ENCODE measurements at regions not wholly inside any gene's neighbourhood (a gene's known extent, or its start where the extent isn't known, plus 50 kb on each side); places are given as distances from the start of the nearest gene placed in this dataset.

DNA sequence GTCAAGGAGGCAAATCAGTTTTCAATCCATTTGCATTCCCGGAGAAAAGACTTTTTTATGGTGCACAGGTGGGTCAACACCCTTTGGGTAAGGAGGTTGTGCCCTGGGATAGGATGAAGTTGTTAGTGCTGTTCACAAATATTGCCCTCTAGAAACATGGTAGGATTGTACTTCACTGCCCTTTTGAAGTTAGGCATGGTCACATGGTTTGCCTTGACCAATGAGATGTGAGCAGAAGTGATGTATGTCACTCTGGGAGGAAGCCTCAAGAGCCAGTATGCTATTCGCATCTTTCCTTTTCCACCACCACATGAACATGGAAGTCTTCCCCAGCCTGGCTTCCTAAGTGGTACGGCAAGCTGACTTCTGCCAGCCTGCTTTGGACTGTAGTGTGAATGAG, 182.7 kb downstream of the TMX1 start:
- DNase-seq (ENCODE audit: insufficient read length, low spot score), result no peak
- FAIRE-seq, result no peak
- TF ChIP-seq, protein P1, sequence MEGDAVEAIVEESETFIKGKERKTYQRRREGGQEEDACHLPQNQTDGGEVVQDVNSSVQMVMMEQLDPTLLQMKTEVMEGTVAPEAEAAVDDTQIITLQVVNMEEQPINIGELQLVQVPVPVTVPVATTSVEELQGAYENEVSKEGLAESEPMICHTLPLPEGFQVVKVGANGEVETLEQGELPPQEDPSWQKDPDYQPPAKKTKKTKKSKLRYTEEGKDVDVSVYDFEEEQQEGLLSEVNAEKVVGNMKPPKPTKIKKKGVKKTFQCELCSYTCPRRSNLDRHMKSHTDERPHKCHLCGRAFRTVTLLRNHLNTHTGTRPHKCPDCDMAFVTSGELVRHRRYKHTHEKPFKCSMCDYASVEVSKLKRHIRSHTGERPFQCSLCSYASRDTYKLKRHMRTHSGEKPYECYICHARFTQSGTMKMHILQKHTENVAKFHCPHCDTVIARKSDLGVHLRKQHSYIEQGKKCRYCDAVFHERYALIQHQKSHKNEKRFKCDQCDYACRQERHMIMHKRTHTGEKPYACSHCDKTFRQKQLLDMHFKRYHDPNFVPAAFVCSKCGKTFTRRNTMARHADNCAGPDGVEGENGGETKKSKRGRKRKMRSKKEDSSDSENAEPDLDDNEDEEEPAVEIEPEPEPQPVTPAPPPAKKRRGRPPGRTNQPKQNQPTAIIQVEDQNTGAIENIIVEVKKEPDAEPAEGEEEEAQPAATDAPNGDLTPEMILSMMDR (IDR thresholded peaks at IDR 0.05; ENCODE audit: insufficient read depth, missing control alignments), result no peak

DNA sequence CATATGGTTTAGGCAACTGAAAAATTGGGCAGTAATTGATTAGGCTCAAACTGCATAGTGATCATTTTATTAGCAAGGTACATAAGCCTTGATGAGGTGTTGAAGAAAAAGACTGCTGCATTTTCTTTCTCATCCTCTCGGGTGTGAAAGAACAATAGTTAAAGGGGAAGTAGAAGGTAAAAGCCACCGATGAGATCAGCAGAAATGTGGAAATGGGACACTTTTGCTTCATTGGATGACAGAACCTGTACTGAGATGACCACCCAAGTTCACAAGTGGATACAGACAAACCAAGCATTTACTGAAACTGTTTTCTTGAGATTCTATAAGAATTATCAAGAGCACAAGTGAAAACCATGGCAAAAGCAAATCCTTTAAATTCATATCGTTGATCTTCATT, 184.0 kb downstream of the TMX1 start:
- TF ChIP-seq, protein P1 (IDR thresholded peaks at IDR 0.05; ENCODE audit: insufficient read depth, missing control alignments), result no peak
- no peak for DNase-seq (ENCODE audit: insufficient read length, low spot score)

DNA sequence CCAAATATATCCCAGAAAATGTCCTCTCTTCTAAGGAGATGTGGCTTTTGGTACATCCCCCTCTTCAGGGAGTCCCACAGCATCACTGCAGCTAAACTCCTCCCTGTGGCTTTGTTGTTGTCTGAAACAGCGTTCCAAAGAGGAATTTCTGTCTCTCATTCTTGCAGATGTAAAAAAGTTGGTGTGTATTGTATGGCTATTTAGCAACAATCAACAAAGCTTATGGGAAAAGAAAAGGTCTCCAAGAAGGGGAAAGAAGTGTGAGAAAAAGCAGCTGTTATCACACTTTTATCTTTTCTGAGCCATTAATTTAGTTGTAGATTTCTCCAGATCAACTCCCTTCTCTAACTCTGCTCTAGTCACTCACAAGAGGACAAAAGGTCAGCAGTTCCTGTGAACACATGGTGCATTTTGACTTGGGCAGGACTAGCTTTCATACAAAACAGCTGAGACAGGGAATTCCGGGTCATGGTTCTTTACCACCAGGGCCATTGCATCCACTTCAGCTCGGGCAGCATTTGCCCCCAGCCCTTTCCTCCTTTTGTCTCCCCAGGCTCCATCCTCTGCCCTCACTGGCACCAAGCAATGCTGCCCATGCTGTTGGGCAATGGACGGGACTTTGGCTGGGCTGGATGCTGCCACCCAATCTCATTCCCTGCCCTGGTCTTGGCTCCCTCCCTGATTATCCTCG, 184.7 kb downstream of the TMX1 start:
- TF ChIP-seq, protein P1 (IDR thresholded peaks at IDR 0.05; ENCODE audit: insufficient read depth, missing control alignments), result no peak
- FAIRE-seq, result no peak

More for the DNA sequence above, 184.0 kb downstream of the TMX1 start:
- FAIRE-seq, result no peak

DNA sequence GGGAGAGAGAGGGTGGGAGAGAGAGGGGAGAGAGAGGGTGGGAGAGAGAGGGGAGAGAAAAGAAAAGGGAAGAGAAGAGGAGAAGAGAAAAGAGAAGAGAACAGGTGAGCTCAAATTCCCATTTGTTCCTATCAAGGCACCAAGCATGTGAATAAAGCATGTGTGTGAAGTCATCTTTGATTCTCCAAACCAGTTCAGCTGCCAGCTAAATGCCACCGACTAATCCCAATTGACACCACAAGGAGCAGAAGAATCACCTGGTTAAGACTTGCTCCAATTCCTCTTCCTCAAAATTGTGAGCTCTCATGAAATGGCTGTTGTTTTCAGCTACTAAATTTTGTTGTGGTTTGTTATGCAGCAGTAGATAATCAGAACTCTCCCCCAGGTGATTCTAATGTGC, 188.9 kb downstream of the TMX1 start:
- FAIRE-seq (no peak), DNase-seq (ENCODE audit: insufficient read length, low spot score) (no peak)
- TF ChIP-seq, protein P1 (IDR thresholded peaks at IDR 0.05; ENCODE audit: insufficient read depth, missing control alignments), result no peak

More for the DNA sequence above, 184.7 kb downstream of the TMX1 start:
- DNase-seq (ENCODE audit: insufficient read length, low spot score), result no peak

DNA sequence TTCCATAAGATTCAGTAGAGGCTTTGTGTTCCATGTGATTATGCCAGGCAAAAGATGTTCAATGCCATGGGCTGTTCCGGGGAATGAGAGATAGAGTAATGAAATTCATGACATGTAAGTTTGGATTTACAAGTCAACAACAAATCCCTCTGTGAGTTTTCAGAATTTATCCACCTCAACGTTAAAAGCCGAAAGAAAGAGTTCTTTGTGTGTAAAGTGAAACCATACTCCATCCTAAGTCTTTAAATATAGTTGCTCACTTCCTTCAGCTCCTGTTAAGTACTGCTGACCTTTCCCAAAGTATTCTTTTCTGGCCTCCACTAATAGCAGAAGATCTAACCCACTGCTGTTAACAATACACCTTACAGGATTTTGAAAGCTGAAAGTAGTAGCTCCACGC, 190.0 kb downstream of the TMX1 start:
- FAIRE-seq (no peak), DNase-seq (ENCODE audit: insufficient read length, low spot score) (no peak)
- TF ChIP-seq, protein P1 (IDR thresholded peaks at IDR 0.05; ENCODE audit: insufficient read depth, missing control alignments), result no peak

DNA sequence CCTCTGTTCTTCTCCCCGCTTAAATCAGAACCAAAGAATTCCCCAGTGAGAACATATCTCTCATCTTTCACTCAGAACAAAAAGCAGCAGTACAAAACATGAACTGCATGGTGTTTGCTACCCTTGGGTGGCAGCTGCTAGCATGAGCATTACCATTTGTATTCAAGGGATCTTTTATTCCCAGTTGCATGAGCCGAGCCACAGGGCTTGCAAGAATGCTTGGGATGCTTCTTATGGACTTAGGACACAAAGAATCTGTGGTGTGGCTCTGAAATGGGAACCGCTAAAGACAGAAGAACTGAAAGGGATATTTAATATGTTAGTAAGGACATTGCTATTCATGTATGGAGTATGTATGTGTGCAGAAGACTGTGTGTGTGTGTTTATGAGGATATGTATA, 190.6 kb downstream of the TMX1 start:
- FAIRE-seq (no peak), DNase-seq (ENCODE audit: insufficient read length, low spot score) (no peak)
- TF ChIP-seq, protein P1 (IDR thresholded peaks at IDR 0.05; ENCODE audit: insufficient read depth, missing control alignments), result no peak

DNA sequence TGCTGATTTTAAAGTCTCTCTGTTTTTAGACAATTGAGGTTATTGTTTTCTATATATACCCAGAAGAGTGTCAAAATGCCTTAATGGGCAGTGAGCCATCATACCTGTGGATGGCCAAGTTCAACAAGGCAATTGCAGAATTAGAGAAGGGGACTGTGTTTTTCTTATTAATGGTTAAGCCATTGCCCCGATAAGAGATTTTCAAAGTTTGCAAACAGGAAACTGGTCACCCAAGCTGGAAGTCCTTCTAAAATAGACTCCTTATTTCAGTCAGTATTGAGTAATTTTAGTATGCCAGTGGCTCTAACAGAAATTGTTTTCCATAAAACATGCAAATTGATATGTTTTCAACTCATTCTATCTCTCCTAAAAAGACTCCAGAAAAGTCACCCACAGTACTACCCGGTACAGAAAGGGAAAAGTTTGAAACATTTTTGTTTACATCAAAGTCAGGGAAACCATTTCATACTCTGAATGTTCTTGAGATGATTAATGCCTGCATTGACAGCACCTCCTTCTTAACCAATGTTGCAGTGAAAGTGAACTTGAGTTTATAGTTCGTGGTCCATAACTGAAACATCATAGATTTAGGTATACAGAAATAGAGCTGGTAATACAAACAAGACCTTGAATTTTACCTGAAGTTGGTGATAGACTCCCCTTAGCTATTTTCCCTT, 191.1 kb downstream of the TMX1 start:
- DNase-seq (ENCODE audit: insufficient read length, low spot score), result no peak
- TF ChIP-seq, protein P1 (IDR thresholded peaks at IDR 0.05; ENCODE audit: insufficient read depth, missing control alignments), result no peak
- no peak for FAIRE-seq

Data from D721Med (cell line).